ENCODE measurements at regions not wholly inside any gene's neighbourhood (a gene's known extent, or its start where the extent isn't known, plus 50 kb on each side); places are given as distances from the start of the nearest gene placed in this dataset.

GRCh38 chr5:155989879-155990278 lies 337.1 kb upstream of the SGCD start:
- no peak for DNase-seq

- DNase-seq: no peak
Observed at GRCh38 chr5:155996123-155996522, 330.8 kb upstream of the SGCD start.

- DNase-seq: no peak
Observed at GRCh38 chr5:155998257-155998656, 328.7 kb upstream of the SGCD start.

DNA sequence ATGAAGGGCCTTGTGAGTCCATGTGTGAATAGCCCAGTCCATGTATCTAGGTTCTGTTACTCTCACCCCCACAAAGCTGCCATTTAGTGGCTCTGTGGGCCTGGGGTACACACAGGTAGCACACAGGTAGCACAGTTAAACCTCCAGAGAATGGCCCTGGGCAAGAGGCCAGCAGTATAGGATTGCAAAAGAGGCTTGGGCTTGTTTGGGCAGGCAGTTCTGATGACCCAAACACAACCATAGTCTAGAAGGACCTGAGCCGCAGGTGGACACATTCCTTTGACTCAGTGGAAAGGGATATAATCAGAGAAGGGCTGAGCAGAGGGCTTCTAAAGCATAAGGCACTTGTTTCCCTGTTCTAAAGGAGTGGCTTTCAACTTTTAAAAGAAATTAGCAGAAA lies 326.8 kb upstream of the SGCD start:
- no peak for DNase-seq

DNA sequence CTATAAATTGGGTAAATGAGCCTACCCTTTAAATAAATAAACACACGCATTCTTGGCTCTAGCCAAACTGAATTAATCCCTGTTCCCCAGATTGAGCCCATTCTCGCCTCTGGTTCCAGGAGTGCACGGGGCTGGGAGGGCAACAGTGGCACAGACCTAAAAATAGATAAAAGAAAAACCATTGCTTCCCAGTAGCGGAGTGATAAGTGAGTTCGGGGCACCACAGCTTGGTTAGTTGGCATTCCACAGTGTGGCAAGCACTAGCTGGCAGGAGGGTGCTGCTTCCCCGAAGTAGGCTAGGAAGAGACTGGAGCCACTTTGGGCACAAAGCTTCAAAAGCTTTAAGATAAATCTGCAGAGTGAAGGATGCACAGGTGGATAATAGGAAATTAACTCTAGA lies 322.2 kb upstream of the SGCD start:
- DNase-seq: no peak

- DNase-seq: no peak
Observed at GRCh38 chr5:156006026-156006647, 320.8 kb upstream of the SGCD start.

- no peak for DNase-seq
Observed at GRCh38 chr5:156008844-156009243, 318.1 kb upstream of the SGCD start.

- DNase-seq: no peak
Observed at GRCh38 chr5:156009583-156009982, 317.4 kb upstream of the SGCD start.

GRCh38 chr5:156015137-156015536 lies 311.8 kb upstream of the SGCD start:
- no peak for DNase-seq

DNA sequence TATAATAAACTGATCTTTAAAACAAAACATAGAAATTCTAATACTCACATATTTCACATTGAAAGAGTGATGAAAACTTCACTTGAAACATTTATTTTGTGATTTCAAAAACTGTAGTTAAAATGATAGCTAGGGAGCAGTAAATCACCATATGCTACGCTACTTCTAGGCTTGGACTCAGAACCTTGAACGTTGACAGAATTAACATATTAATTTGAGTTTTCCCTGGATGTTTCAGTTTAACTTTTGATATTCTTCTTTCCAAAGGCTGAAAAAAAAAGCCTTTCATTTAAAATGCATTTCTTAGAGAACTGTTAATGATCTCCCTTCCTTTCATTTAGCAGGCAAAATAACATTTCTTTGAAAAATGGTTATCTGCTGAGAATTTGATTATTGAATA lies 307.8 kb upstream of the SGCD start:
- DNase-seq: no peak

DNA sequence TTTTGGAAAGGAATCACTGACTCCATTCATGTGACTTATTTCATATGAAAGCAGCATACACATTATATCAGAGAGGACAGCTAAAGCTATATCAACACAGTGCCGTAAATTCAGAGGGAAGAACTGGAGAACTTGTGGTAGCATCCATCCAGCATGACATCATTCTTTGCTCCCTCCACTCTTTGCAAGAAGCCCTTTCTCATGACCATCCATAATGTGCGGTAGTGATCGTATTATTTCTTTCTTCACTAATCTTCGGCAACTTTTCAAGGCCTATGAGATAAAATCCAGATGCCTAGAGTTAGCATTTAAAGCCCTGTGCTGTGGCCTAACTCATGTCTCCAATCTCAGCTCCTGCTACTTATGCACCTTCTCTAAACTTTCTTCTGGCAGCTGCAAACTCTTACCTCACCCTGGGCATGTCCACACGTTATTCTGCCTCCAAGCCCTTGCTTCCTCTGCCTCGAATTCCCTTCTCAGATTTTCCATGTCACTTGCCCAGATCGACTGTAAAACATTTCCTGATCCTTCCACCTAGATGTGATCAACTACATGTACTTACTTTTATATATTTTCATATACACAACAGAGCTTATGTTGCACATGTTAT lies 307.3 kb upstream of the SGCD start:
- no peak for DNase-seq

GRCh38 chr5:156020647-156021046 lies 306.3 kb upstream of the SGCD start:
- no peak for DNase-seq

DNA sequence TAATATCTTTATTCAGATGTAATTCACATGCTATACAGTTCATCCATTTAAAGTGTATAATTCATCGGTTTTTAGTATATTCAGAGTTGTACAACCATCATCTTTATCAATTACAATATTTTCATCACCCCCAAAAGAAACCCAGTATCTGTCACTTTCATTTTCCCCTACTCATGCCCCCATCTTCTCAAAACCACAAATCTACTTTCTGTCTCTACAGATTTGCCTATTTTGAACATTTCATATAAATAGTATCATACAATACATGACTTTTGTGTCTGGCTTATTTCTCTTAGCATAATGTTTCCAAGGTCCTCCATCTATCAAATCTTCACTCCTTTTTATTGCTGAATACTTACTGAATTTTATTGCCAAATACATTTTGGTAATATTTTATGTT lies 305.1 kb upstream of the SGCD start:
- no peak for DNase-seq

- DNase-seq: no peak
Observed at GRCh38 chr5:156025656-156026055, 301.3 kb upstream of the SGCD start.

- DNase-seq: peak; percentile 53
Observed at GRCh38 chr5:156031181-156031580, 295.8 kb upstream of the SGCD start.

- DNase-seq: peak; percentile 88
Observed at GRCh38 chr5:156036640-156037039, 290.3 kb upstream of the SGCD start.

DNA sequence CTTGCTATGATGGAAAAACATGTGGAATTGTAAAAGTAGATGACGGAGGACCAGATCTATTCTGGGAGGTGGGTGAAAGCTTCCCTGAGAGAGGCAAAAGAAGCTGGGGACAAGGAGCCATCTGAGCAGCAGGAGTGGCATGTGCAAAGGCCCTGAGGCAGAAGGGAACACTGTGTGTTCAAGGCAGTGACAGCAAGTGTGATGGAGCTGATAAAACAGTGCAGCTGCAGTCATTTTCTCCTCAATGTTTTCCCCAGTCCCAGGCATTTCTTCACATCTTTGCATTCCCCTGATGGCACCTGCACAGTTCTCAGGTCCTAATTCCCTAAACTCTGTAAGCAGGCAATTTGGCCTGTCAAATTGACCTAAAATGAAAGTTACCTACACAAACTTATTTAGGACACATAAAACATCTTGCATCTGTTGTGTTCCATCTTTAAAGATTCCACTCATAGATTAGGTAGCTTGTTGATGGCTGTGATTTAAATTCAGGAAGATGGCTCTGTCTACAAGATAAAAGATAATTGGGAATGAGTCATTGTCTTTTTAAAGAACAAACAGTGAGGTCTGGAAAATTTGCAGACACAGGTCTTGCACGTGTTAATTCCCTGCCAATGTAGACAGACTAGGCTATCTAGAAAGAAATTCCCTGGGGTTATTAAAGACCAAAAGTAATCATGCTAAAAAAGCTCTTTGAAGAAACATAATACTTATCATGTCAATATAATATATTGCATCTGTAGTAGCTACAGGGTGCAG lies 289.6 kb upstream of the SGCD start:
- no peak for DNase-seq

- DNase-seq: no peak
Observed at GRCh38 chr5:156042726-156043125, 284.2 kb upstream of the SGCD start.

DNA sequence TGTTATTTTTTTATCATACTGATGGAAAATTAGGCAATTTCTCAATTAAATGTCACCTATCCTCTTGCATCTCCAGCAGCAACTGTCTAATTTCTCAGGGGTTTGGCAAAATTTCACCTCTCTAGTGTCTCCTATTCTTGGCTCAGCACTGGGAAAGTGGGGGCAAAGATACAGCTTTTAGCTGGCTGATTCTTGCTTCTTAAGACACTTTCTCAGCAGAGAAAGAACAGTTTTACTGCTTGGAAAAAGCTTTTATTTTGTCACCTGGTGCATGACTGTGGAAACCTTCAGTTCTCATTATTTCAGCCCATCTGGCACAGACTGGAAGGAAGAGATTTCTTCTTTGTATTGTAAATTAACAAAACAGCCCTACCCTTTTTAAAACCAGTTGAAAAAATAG lies 283.6 kb upstream of the SGCD start:
- DNase-seq: no peak

DNA sequence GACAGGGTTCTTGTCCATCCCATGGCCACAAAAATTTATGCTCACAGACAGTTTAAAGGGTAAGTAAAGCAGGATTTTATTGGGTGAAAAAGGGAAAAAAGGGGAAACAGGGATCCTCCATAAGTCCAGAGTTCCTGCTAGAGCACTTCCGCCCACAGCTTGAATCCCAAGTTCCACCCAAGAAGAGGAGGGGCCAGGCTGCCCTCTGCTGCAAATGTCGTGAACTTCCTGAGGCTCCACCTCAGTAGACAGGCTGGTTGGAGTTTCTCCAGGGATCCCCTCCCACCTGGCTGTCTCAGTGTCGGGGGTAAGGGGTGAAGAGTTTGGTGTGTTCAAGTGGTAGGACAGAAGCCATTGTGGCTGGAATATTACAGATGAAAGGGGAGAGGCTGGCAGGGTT lies 275.0 kb upstream of the SGCD start:
- peak; percentile 10 for DNase-seq

GRCh38 chr5:156052656-156053055 lies 274.3 kb upstream of the SGCD start:
- no peak for DNase-seq

DNA sequence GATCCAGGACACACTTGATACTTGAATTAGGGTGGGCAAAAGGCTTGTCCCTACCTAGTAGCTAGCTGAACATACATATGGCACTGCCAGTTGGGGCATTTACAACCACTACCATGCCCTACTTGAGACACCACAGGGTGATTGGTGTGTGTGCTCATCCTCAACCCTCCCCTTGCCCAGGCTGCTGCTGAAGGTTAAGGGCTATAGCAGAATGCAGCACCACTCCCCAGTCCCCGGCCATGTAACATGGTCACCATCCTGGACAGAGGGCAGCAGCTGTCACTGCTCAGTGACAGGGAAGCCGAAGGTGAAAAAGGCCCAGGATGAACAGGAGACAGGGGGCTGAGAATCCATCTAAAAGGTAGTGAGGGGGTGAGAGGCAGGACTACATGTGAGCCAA lies 273.9 kb upstream of the SGCD start:
- no peak for DNase-seq

DNA sequence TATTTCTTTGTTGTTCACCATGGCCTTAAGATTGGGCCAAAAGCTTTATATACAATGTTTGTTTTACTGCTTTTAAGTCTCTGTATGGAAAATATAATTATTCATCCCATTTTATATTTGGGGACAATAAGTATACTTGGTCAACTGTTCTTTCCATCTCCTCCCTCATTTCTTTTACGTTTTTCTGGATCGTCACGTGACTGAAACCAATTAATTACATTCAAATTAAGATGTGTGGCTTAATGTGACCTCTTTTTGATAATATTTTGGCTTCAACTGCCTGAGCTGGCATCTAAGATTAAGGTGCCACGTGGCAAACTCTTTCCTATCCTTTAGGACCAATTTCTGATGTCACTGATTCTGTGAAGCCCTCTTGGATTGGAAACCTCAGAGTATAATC lies 250.1 kb upstream of the SGCD start:
- DNase-seq: no peak

DNA sequence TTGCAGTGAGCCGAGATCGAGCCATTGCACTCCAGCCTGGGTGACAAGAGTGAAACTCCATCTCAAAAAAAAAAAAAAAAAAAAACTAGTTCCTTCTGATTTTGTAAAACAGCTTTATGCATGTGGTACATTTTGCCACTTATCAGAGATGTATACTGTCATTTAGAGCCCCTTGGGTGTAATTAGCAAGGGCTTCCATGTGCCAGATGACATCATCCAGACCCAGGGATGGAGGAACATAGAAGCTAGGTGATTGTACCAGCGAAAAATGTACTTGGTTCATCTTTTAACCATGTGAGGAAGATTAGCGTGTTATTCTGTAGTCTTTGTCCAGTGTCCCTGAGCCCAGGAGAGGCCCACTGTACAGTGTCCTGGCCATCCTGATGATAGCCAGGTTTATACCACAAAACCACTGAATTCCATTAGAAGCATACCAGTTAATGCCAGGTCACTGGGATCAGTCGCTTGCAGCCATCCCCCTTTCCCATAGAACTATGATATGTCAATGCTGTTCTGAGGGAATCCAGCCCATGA lies 239.3 kb upstream of the SGCD start:
- peak; percentile 44 for DNase-seq
